IMR-90 (cell line): ENCODE measurements at regions not wholly inside any gene's neighbourhood (a gene's known extent, or its start where the extent isn't known, plus 50 kb on each side); places are given as distances from the start of the nearest gene placed in this dataset.
A peak's percentile ranks its signal among the peaks of the same experiment; 100 is the strongest.

Experiments used
- ATAC-seq: fragments of 200-7000 bp; cut with Tn5 transposase; 2 replicates; pipeline ENCODE4 v1.9.1; 2020; ENCODE audit warnings: low read depth, mild to moderate bottlenecking, moderate library complexity
- BruUV-seq: library from RNA; stranded (reverse); fragments of 400-500 nt; replicated peaks from 2 replicates; lab custom pipeline; 2021; lab: Mats Ljungman, UMichigan
- CTCF ChIA-PET: fragments of 300-600 bp; formaldehyde crosslinking; extraction: SDS; loops from one replicate; lab custom pipeline; 2021; ENCODE audit warnings: antibody characterized with exemption; lab: Yijun Ruan, JAX
- POLR2A ChIA-PET: fragments of 300-600 bp; sonication (Branson Sonifier 250); formaldehyde crosslinking; loops from one replicate; lab custom pipeline; 2022; ENCODE audit warnings: antibody characterized with exemption; ENCODE audit not compliant: unreplicated experiment; lab: Charles Lee
- DNase-seq: peaks from one replicate; pipeline ENCODE4 v3.0.0; 2013
- H2AFZ ChIP-seq: replicated peaks from 2 replicates; pipeline ENCODE3; 2013; ENCODE audit warnings: low read length, mild to moderate bottlenecking; ENCODE audit not compliant: poor library complexity
- H2AK5ac ChIP-seq: 2 replicates; pipeline ENCODE4 v1.6.1; 2013; ENCODE audit warnings: low read depth, low read length, inconsistent platforms
- H2AK9ac ChIP-seq: replicated peaks from 2 replicates; pipeline ENCODE3; 2013; ENCODE audit warnings: mild to moderate bottlenecking, low read depth, low read length, moderate library complexity; ENCODE audit not compliant: poor library complexity
- H2BK120ac ChIP-seq: 2 replicates; pipeline ENCODE4 v1.6.1; 2013; ENCODE audit warnings: low read depth, low read length, inconsistent platforms
- H2BK15ac ChIP-seq: 3 replicates; pipeline ENCODE4 v1.6.1; 2013; ENCODE audit warnings: low read depth, low read length, inconsistent platforms
- H2BK20ac ChIP-seq: 2 replicates; pipeline ENCODE4 v1.6.1; 2013; ENCODE audit warnings: low read depth, mild to moderate bottlenecking, inconsistent platforms, low read length, moderate library complexity
- H2BK5ac ChIP-seq: 2 replicates; pipeline ENCODE4 v1.6.1; 2013; ENCODE audit warnings: mild to moderate bottlenecking, low read depth, low read length, inconsistent platforms; ENCODE audit not compliant: poor library complexity, severe bottlenecking
- H3K14ac ChIP-seq: replicated peaks from 2 replicates; pipeline ENCODE4 v1.6.1; 2013; ENCODE audit warnings: low read depth, low read length, inconsistent platforms
- H3K18ac ChIP-seq: 2 replicates; pipeline ENCODE4 v1.6.1; 2013; ENCODE audit warnings: low read depth, low read length, control low read depth
- H3K23ac ChIP-seq: 2 replicates; pipeline ENCODE4 v1.6.1; 2013; ENCODE audit warnings: low read depth, low read length, inconsistent platforms
- H3K27ac ChIP-seq: 2 replicates; pipeline ENCODE4 v1.5.1; 2013; ENCODE audit warnings: mild to moderate bottlenecking, control low read depth, low read length; ENCODE audit not compliant: insufficient read depth
- H3K27me3 ChIP-seq: 2 replicates; pipeline ENCODE4 v1.6.1; 2013; ENCODE audit warnings: low read length; ENCODE audit not compliant: control insufficient read depth, insufficient read depth
- H3K36me3 ChIP-seq: 2 replicates; pipeline ENCODE4 v1.6.1; 2013; ENCODE audit warnings: low read length, mixed read lengths; ENCODE audit not compliant: control insufficient read depth, insufficient read depth
- H3K4ac ChIP-seq: 2 replicates; pipeline ENCODE4 v1.6.1; 2013; ENCODE audit warnings: low read depth, low read length, inconsistent platforms
- H3K4me1 ChIP-seq: 2 replicates; pipeline ENCODE4 v1.6.1; 2013; ENCODE audit warnings: low read length, mixed read lengths; ENCODE audit not compliant: control insufficient read depth, insufficient read depth
- H3K4me2 ChIP-seq: 2 replicates; pipeline ENCODE4 v1.6.1; 2013; ENCODE audit warnings: low read depth, mild to moderate bottlenecking, control low read depth, low read length, moderate library complexity
- H3K4me3 ChIP-seq: 2 replicates; pipeline ENCODE4 v1.5.1; 2013; ENCODE audit warnings: low read depth, mild to moderate bottlenecking, control low read depth, low read length, moderate library complexity; ENCODE audit not compliant: insufficient read depth
- H3K56ac ChIP-seq: 2 replicates; pipeline ENCODE4 v1.6.1; 2013; ENCODE audit warnings: low read length, inconsistent platforms; ENCODE audit not compliant: insufficient read depth; ENCODE audit errors: extremely low read depth
- H3K79me1 ChIP-seq, 2 experiments: 2 replicates each; pipeline ENCODE4 v1.6.1; 2013; ENCODE audit warnings: low read length in 2 of 2, inconsistent platforms in 1 of 2, low read depth in 1 of 2
- H3K9ac ChIP-seq: 2 replicates; pipeline ENCODE4 v1.6.1; 2013; ENCODE audit warnings: low read depth, low read length, control low read depth
- H3K9me1 ChIP-seq: 2 replicates; pipeline ENCODE4 v1.6.1; 2013; ENCODE audit warnings: low read length, inconsistent platforms; ENCODE audit not compliant: insufficient read depth
- H3K9me3 ChIP-seq: 2 replicates; pipeline ENCODE4 v1.6.1; 2013; ENCODE audit warnings: low read length; ENCODE audit not compliant: control insufficient read depth, insufficient read depth
- H4K20me1 ChIP-seq: 2 replicates; pipeline ENCODE4 v1.6.1; 2013; ENCODE audit warnings: low read length, inconsistent platforms; ENCODE audit not compliant: insufficient read depth
- H4K5ac ChIP-seq: 2 replicates; pipeline ENCODE4 v1.6.1; 2013; ENCODE audit warnings: mild to moderate bottlenecking, low read depth, low read length, control low read depth
- H4K8ac ChIP-seq, 2 experiments: 2 replicates each; pipeline ENCODE4 v1.6.1; 2013; ENCODE audit warnings: low read depth in 2 of 2, low read length in 2 of 2, control low read depth in 1 of 2, inconsistent platforms in 1 of 2
- H4K91ac ChIP-seq: 2 replicates; pipeline ENCODE4 v1.6.1; 2013; ENCODE audit warnings: low read depth, low read length, inconsistent platforms; ENCODE audit not compliant: insufficient read depth
- MAFK ChIP-seq: IDR thresholded peaks from 2 replicates; pipeline ENCODE4 v1.6.1; 2012; ENCODE audit warnings: low read depth, low read length, improper control_type of control experiment
- MXI1 ChIP-seq: IDR thresholded peaks from 2 replicates; pipeline ENCODE4 v1.6.1; 2012; ENCODE audit warnings: low read depth, mild to moderate bottlenecking, low read length, moderate library complexity, borderline replicate concordance
- WGBS, 2 experiments: methylation state at CpG; one replicate each; pipeline versions ENCODE4 v1.1.5 to v1.1.7; 2013; ENCODE audit warnings: missing lambda C conversion rate in 2 of 2; ENCODE audit not compliant: insufficient read length in 1 of 2; ENCODE audit errors: extremely low coverage in 2 of 2; 5-methylcytosine and 5-hydroxymethylcytosine counted together
- dilution Hi-C: fragments of 300-500 bp; cut with HindIII; formaldehyde crosslinking; loops from one replicate; pipeline ENCODE4 v1.14.3; 2018; ENCODE audit warnings: low sequenced_read_pairs; ENCODE audit not compliant: unreplicated experiment
- in situ Hi-C: fragments of 300-500 bp; cut with MboI; formaldehyde crosslinking; loops from 3 replicates; pipeline ENCODE4 v1.14.3; 2019; ENCODE audit warnings: low sequenced_read_pairs, inconsistent platforms, mixed read lengths
- intact Hi-C: fragments of 100-400 bp; cut with micrococcal nuclease; formaldehyde crosslinking; loops from 2 replicates; pipeline ENCODE4 v1.10.0; 2022

DNA sequence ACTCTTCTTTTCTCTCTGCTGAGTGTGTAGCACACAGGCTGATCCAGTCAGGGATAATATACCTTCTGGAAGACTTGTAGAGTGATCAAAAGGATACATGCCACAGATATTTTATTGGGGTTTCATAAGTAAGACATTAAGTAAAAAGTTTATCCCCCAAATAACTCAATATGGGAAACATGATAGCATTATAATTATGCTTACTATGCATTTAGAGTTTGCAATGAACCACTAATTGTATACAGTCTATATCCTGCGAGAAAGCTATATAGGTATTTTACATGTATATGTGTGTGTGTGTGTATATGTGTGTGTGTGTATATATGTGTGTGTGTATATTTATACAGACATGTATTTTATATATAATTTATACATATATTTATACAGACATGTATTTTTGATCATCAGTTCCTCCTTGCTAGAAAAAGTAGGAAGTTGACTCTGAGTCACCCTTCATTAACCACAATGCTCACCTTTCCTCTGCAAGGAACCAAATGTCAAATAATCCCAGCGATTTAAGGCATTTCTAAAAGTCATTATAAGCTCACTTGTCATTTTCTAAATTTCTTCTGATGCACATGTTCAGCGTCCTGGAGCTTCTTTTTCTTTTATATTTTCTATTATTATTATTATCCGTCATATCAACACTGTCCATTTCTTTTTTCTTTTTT is 312.5 kb upstream of the OBI1 start:
- Histone ChIP-seq H3K9ac (no peak overlapping the region), H3K27me3 (no peaks in the 10 kb centered on the region), H3K18ac (no peak overlapping the region), H3K9me1 (no peaks in the 10 kb centered on the region), H4K8ac (no peak overlapping the region), H3K23ac (no peak overlapping the region), H2BK15ac (no peak overlapping the region), H3K4me1 (no peaks in the 10 kb centered on the region), H3K79me1 (no peaks in the 10 kb centered on the region), H4K20me1 (no peaks in the 10 kb centered on the region), H3K56ac (no peak overlapping the region), H3K4me2 (no peak overlapping the region), H3K36me3 (no peaks in the 10 kb centered on the region), H3K4ac (no peak overlapping the region), H2AK9ac (no peak overlapping the region), H2BK5ac (no peak overlapping the region), H4K91ac (no peak overlapping the region), H2BK120ac (no peak overlapping the region), H4K5ac (no peak overlapping the region), H2AFZ (no peak overlapping the region), H3K4me3 (no peak overlapping the region), H2BK20ac (no peak overlapping the region), H3K27ac (no peak overlapping the region), H2AK5ac (no peak overlapping the region), H3K9me3 (no peaks in the 10 kb centered on the region), H3K14ac (no peak overlapping the region)
- BruUV-seq: no TSS peak
- no CpG with 5 or more reads among the region's 4 CpGs for WGBS, 2 experiments
- CTCF ChIA-PET: no interaction called here
- dilution Hi-C loops: no loop called here
- in situ Hi-C loops: loop anchor here (25.0 kb wide), 1 partner anchor 1209 kb away; no protein-coding TSS in a partner anchor
- TF ChIP-seq MAFK (peak; percentile 74), MXI1 (no peak)
- ATAC-seq: no peak
- no peak for DNase-seq
- intact Hi-C loops: loop anchor here (10.0 kb wide), 1 partner anchor 1197 kb away; no protein-coding TSS in a partner anchor
- POLR2A ChIA-PET: no interaction called here
